ENCODE measurements at regions not wholly inside any gene's neighbourhood (a gene's known extent, or its start where the extent isn't known, plus 50 kb on each side); places are given as distances from the start of the nearest gene placed in this dataset.

GRCh38 chr13:64446372-64446771 lies 2783.8 kb downstream of the PCDH9 start:
- Histone ChIP-seq H3K27ac (no peak overlapping the region), H3K27me3 (no peaks in the 10 kb centered on the region), H3K36me3 (no peaks in the 10 kb centered on the region), H3K4me1 (ENCODE audit: insufficient read depth) (no peaks in the 10 kb centered on the region), H3K4me3 (no peak overlapping the region), H3K9me3 (no peaks in the 10 kb centered on the region)
- TF ChIP-seq CTCF (IDR thresholded peaks at IDR 0.05) (no peak), POLR2A (IDR thresholded peaks at IDR 0.05) (no peak), EP300 (IDR thresholded peaks at IDR 0.05) (no peak)
- no peak for DNase-seq
- 72 to 84% (median 76%) methylated on average over 2 of the region's 2 CpGs for WGBS, 3 donors
- intact Hi-C loops (cut with DNase I): no loop called here

GRCh38 chr13:64441740-64442139 lies 2788.4 kb downstream of the PCDH9 start:
- Histone ChIP-seq H3K27ac (no peak overlapping the region), H3K4me3 (no peak overlapping the region), H3K27me3 (no peaks in the 10 kb centered on the region), H3K4me1 (ENCODE audit: insufficient read depth) (no peaks in the 10 kb centered on the region), H3K9me3 (no peaks in the 10 kb centered on the region), H3K36me3 (no peaks in the 10 kb centered on the region)
- TF ChIP-seq EP300 (IDR thresholded peaks at IDR 0.05) (no peak), POLR2A (IDR thresholded peaks at IDR 0.05) (no peak), CTCF (IDR thresholded peaks at IDR 0.05) (no peak)
- intact Hi-C loops (cut with DNase I): no loop called here
- 91 to 93% (median 93%) methylated on average over 1 of the region's 1 CpG for WGBS, 3 donors
- no peak for DNase-seq

GRCh38 chr13:64438084-64438483 lies 2792.1 kb downstream of the PCDH9 start:
- Histone ChIP-seq H3K36me3 (no peaks in the 10 kb centered on the region), H3K4me3 (no peak overlapping the region), H3K27me3 (no peaks in the 10 kb centered on the region), H3K27ac (no peak overlapping the region), H3K9me3 (no peaks in the 10 kb centered on the region), H3K4me1 (ENCODE audit: insufficient read depth) (no peaks in the 10 kb centered on the region)
- 31 to 41% (median 33%) methylated on average over 2 of the region's 2 CpGs for WGBS, 3 donors
- TF ChIP-seq EP300 (IDR thresholded peaks at IDR 0.05) (no peak), CTCF (IDR thresholded peaks at IDR 0.05) (no peak), POLR2A (IDR thresholded peaks at IDR 0.05) (no peak)
- DNase-seq: no peak
- intact Hi-C loops (cut with DNase I): no loop called here

GRCh38 chr13:64429691-64430090 lies 2800.4 kb downstream of the PCDH9 start:
- Histone ChIP-seq H3K27me3 (no peaks in the 10 kb centered on the region), H3K36me3 (no peaks in the 10 kb centered on the region), H3K4me3 (no peak overlapping the region), H3K27ac (no peak overlapping the region), H3K4me1 (ENCODE audit: insufficient read depth) (no peaks in the 10 kb centered on the region), H3K9me3 (no peaks in the 10 kb centered on the region)
- 92 to 96% (median 94%) methylated on average over 2 of the region's 2 CpGs for WGBS, 3 donors
- DNase-seq: no peak
- no peak for TF ChIP-seq EP300 (IDR thresholded peaks at IDR 0.05)
- no peak for TF ChIP-seq POLR2A (IDR thresholded peaks at IDR 0.05)
- no peak for TF ChIP-seq CTCF (IDR thresholded peaks at IDR 0.05)
- intact Hi-C loops (cut with DNase I): no loop called here

- intact Hi-C loops (cut with DNase I): no loop called here
- Histone ChIP-seq H3K27ac (no peak overlapping the region), H3K27me3 (no peaks in the 10 kb centered on the region), H3K9me3 (no peaks in the 10 kb centered on the region), H3K36me3 (no peaks in the 10 kb centered on the region), H3K4me1 (ENCODE audit: insufficient read depth) (no peaks in the 10 kb centered on the region), H3K4me3 (no peak overlapping the region)
- DNase-seq: no peak
- TF ChIP-seq CTCF (IDR thresholded peaks at IDR 0.05) (no peak), EP300 (IDR thresholded peaks at IDR 0.05) (no peak), POLR2A (IDR thresholded peaks at IDR 0.05) (no peak)
These were observed 2801.9 kb downstream of the PCDH9 start for GRCh38 chr13:64428196-64428595.

All from ovary (tissue), 7 donors.